Neural progenitor cell (in vitro differentiated cells): ENCODE measurements at regions not wholly inside any gene's neighbourhood (a gene's known extent, or its start where the extent isn't known, plus 50 kb on each side); places are given as distances from the start of the nearest gene placed in this dataset.

Source experiments
- DNase-seq: peaks from one replicate; pipeline ENCODE4 v3.0.0-alpha.2; 2016; ENCODE audit warnings: low spot score
- H2AFZ ChIP-seq: fragments of 200-600 bp; sonication (generic); replicated peaks from 2 replicates; pipeline ENCODE4 v1.6.1; 2016; ENCODE audit warnings: antibody characterized with exemption
- H3F3A ChIP-seq: fragments of 200-600 bp; sonication (generic); 2 replicates; pipeline ENCODE4 v1.6.1; 2016; ENCODE audit warnings: antibody characterized with exemption, low read depth
- H3K27ac ChIP-seq: fragments of 200-600 bp; sonication (generic); 2 replicates; pipeline ENCODE4 v1.5.1; 2016; ENCODE audit warnings: mild to moderate bottlenecking
- H3K27me3 ChIP-seq: fragments of 200-600 bp; sonication (generic); 2 replicates; pipeline ENCODE4 v1.6.1; 2016; ENCODE audit warnings: mild to moderate bottlenecking, moderate library complexity
- H3K36me3 ChIP-seq: fragments of 200-600 bp; sonication (generic); 2 replicates; pipeline ENCODE4 v1.5.1; 2016
- H3K4me1 ChIP-seq: fragments of 200-600 bp; sonication (generic); 2 replicates; pipeline ENCODE4 v1.6.1; 2016; ENCODE audit warnings: mixed run types
- H3K4me2 ChIP-seq: fragments of 200-600 bp; sonication (generic); 2 replicates; pipeline ENCODE4 v1.6.1; 2016
- H3K4me3 ChIP-seq: fragments of 200-600 bp; sonication (generic); 2 replicates; pipeline ENCODE4 v1.5.1; 2016
- H3K79me2 ChIP-seq: fragments of 200-600 bp; sonication (generic); 2 replicates; pipeline ENCODE4 v1.6.1; 2016; ENCODE audit warnings: low read depth
- H3K9ac ChIP-seq: fragments of 200-600 bp; sonication (generic); 2 replicates; pipeline ENCODE4 v1.6.1; 2016
- H3K9me3 ChIP-seq: fragments of 200-600 bp; sonication (generic); 2 replicates; pipeline ENCODE4 v1.5.1; 2016; ENCODE audit warnings: low read depth
- H4K20me1 ChIP-seq: fragments of 200-600 bp; sonication (generic); 2 replicates; pipeline ENCODE4 v1.6.1; 2016; ENCODE audit warnings: low read depth
- H3K27ac Mint-ChIP-seq: 3 replicates; pipeline ENCODE4 v1.8.0; 2021; ENCODE audit warnings: mixed read lengths
- H3K27me3 Mint-ChIP-seq: 2 replicates; pipeline ENCODE4 v1.8.0; 2022; ENCODE audit warnings: low read depth, mild to moderate bottlenecking, inconsistent platforms, moderate library complexity, mixed read lengths; ENCODE audit not compliant: insufficient read depth
- H3K36me3 Mint-ChIP-seq: 3 replicates; pipeline ENCODE4 v1.8.0; 2021; ENCODE audit warnings: mixed read lengths
- H3K4me1 Mint-ChIP-seq: 3 replicates; pipeline ENCODE4 v1.8.0; 2021; ENCODE audit warnings: mixed read lengths
- H3K4me3 Mint-ChIP-seq: 3 replicates; pipeline ENCODE4 v1.8.0; 2021; ENCODE audit warnings: mild to moderate bottlenecking, moderate library complexity, mixed read lengths
- H3K9me3 Mint-ChIP-seq: 3 replicates; pipeline ENCODE4 v1.8.0; 2020; ENCODE audit warnings: mixed read lengths
- EZH2 ChIP-seq: fragments of 200-600 bp; sonication (generic); IDR thresholded peaks from 2 replicates; pipeline ENCODE4 v1.6.1; 2017; ENCODE audit warnings: antibody characterized with exemption, mild to moderate bottlenecking, moderate library complexity
- EZH2phosphoT487 ChIP-seq: fragments of 200-600 bp; sonication (generic); IDR thresholded peaks from 2 replicates; pipeline ENCODE4 v1.6.1; 2017; ENCODE audit warnings: antibody characterized with exemption
- TF ChIP-seq, protein P1 (sequence below): fragments of 200-600 bp; sonication (generic); IDR thresholded peaks from 2 replicates; pipeline ENCODE4 v1.5.1; 2017; ENCODE audit warnings: antibody characterized with exemption, mild to moderate bottlenecking

DNA sequence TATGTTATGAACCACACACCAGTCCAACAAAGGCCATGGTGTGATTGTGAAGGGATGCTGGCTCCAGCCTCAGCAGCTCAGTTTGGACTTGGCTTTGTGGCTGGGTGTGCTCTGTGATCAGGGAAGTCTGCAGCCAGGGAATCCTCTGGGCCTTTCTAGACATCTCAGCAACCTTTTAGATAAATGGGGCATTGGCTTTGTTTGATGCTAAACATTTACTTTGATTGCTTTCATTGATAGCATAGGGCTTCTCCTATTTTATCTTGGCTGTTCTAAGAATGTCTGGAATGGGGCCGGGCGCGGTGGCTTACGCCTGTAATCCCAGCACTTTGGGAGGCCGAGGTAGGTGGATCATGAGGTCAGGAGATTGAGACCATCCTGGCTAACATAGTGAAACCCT, 104.5 kb downstream of the VAPA start:
- H3K27me3 ChIP-seq, result no peaks in the 10 kb centered on the region
- no peak for TF ChIP-seq EZH2phosphoT487
- TF ChIP-seq EZH2, result no peak
- TF ChIP-seq, protein P1, sequence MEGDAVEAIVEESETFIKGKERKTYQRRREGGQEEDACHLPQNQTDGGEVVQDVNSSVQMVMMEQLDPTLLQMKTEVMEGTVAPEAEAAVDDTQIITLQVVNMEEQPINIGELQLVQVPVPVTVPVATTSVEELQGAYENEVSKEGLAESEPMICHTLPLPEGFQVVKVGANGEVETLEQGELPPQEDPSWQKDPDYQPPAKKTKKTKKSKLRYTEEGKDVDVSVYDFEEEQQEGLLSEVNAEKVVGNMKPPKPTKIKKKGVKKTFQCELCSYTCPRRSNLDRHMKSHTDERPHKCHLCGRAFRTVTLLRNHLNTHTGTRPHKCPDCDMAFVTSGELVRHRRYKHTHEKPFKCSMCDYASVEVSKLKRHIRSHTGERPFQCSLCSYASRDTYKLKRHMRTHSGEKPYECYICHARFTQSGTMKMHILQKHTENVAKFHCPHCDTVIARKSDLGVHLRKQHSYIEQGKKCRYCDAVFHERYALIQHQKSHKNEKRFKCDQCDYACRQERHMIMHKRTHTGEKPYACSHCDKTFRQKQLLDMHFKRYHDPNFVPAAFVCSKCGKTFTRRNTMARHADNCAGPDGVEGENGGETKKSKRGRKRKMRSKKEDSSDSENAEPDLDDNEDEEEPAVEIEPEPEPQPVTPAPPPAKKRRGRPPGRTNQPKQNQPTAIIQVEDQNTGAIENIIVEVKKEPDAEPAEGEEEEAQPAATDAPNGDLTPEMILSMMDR, result no peak
- no peak overlapping the region for H3K4me3 ChIP-seq
- Mint-ChIP-seq H3K9me3 (peaks cover 18% of the 10 kb centered on the region), H3K4me3 (no peak overlapping the region), H3K4me1 (peaks cover 17% of the 10 kb centered on the region), H3K27ac (no peak overlapping the region), H3K27me3 (peaks cover 7% of the 10 kb centered on the region), H3K36me3 (no peaks in the 10 kb centered on the region)
- no peaks in the 10 kb centered on the region for H3K79me2 ChIP-seq
- H3K4me1 ChIP-seq, result no peaks in the 10 kb centered on the region
- H3K27ac ChIP-seq, result no peak overlapping the region
- H3K4me2 ChIP-seq, result no peak overlapping the region
- DNase-seq, result no peak
- no peaks in the 10 kb centered on the region for H3K9me3 ChIP-seq
- H4K20me1 ChIP-seq, result no peaks in the 10 kb centered on the region
- no peaks in the 10 kb centered on the region for H3K36me3 ChIP-seq
- H3K9ac ChIP-seq, result no peak overlapping the region
- no peaks in the 10 kb centered on the region for H3F3A ChIP-seq
- H2AFZ ChIP-seq, result no peak overlapping the region

DNA sequence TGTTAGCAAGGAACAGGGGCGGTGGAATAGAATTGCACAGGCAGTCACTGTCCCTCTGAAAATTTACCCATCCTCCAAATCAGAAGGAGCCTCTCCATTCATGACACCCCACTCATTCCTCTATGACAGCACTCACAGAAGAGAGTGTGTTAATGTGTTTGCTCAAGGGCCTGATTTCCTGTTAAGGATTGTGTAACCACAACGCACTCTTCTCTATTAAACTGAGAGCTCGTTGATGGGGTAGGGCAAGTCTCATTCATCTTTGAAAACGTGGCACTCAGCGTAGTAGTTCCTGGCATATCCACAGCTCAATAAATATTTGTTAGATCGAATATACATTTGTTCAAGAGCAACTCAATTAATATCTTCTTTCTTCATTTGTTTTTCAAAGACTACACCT, 106.4 kb downstream of the VAPA start:
- no peaks in the 10 kb centered on the region for H3K36me3 Mint-ChIP-seq
- Histone ChIP-seq H3K27me3 (no peaks in the 10 kb centered on the region), H3K79me2 (no peaks in the 10 kb centered on the region), H4K20me1 (no peaks in the 10 kb centered on the region), H3K4me1 (no peaks in the 10 kb centered on the region), H3K4me2 (no peak overlapping the region), H3K4me3 (no peak overlapping the region), H2AFZ (no peak overlapping the region), H3K9ac (no peak overlapping the region), H3K36me3 (no peaks in the 10 kb centered on the region), H3K9me3 (no peaks in the 10 kb centered on the region), H3K27ac (no peak overlapping the region), H3F3A (no peaks in the 10 kb centered on the region)
- no peak overlapping the region for H3K4me3 Mint-ChIP-seq
- no peak overlapping the region for H3K27ac Mint-ChIP-seq
- peaks cover 22% of the 10 kb centered on the region for H3K4me1 Mint-ChIP-seq
- peaks cover 19% of the 10 kb centered on the region for H3K9me3 Mint-ChIP-seq
- TF ChIP-seq EZH2phosphoT487 (no peak), EZH2 (no peak)
- TF ChIP-seq, protein P1, result no peak
- peaks cover 7% of the 10 kb centered on the region for H3K27me3 Mint-ChIP-seq
- no peak for DNase-seq

DNA sequence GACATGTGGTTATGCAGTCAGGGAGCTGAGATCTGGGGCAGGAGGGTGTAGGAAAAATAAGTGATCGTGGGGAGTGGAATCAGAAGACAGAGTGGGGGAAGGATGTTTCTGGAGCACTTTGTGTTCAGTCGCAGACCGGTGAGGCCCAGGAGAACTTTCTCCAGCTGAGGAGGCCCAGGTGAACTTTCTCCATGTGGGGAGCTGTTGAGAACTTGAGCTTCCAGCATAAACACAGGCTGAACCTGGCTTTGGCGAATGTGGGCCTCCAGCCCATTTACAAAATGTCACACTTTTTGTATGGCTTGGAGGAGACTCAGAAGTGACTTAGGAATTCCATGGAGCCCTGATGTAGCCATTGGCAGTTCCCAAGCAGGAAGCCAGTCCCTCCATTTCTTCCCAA, 108.5 kb downstream of the VAPA start:
- H3K9me3 Mint-ChIP-seq, result peaks cover 20% of the 10 kb centered on the region
- Histone ChIP-seq H3K27me3 (no peaks in the 10 kb centered on the region), H3K79me2 (no peaks in the 10 kb centered on the region), H4K20me1 (no peaks in the 10 kb centered on the region), H3F3A (no peaks in the 10 kb centered on the region), H3K36me3 (no peaks in the 10 kb centered on the region), H3K4me1 (no peaks in the 10 kb centered on the region), H2AFZ (no peak overlapping the region), H3K4me3 (no peak overlapping the region), H3K4me2 (no peak overlapping the region), H3K9me3 (no peaks in the 10 kb centered on the region), H3K27ac (no peak overlapping the region), H3K9ac (no peak overlapping the region)
- H3K27ac Mint-ChIP-seq, result no peak overlapping the region
- TF ChIP-seq EZH2, result no peak
- TF ChIP-seq, protein P1, result no peak
- TF ChIP-seq EZH2phosphoT487, result no peak
- no peak for DNase-seq
- H3K4me1 Mint-ChIP-seq, result peaks cover 12% of the 10 kb centered on the region
- no peaks in the 10 kb centered on the region for H3K36me3 Mint-ChIP-seq
- H3K27me3 Mint-ChIP-seq, result peaks cover 11% of the 10 kb centered on the region
- no peak overlapping the region for H3K4me3 Mint-ChIP-seq
